Nephron progenitor cell (in vitro differentiated cells): ENCODE measurements at regions not wholly inside any gene's neighbourhood (a gene's known extent, or its start where the extent isn't known, plus 50 kb on each side); places are given as distances from the start of the nearest gene placed in this dataset.

Experiments used
- DNase-seq: peaks from one replicate; pipeline ENCODE4 v3.0.0; 2021
- H3K27ac Mint-ChIP-seq: 2 replicates; pipeline ENCODE4 v1.8.0; 2021; ENCODE audit warnings: mild to moderate bottlenecking, moderate library complexity, mixed read lengths
- H3K27me3 Mint-ChIP-seq: 2 replicates; pipeline ENCODE4 v1.8.0; 2021; ENCODE audit warnings: mild to moderate bottlenecking, low read depth, mixed read lengths; ENCODE audit not compliant: poor library complexity
- H3K36me3 Mint-ChIP-seq: 2 replicates; pipeline ENCODE4 v1.8.0; 2021; ENCODE audit warnings: low read depth, mixed read lengths
- H3K4me1 Mint-ChIP-seq: 2 replicates; pipeline ENCODE4 v1.8.0; 2021; ENCODE audit warnings: mixed read lengths
- H3K4me3 Mint-ChIP-seq: 2 replicates; pipeline ENCODE4 v1.8.0; 2021; ENCODE audit warnings: mild to moderate bottlenecking, moderate library complexity, mixed read lengths
- H3K9me3 Mint-ChIP-seq: 2 replicates; pipeline ENCODE4 v1.8.0; 2021; ENCODE audit warnings: mild to moderate bottlenecking, moderate library complexity, mixed read lengths
- TF ChIP-seq, protein P1 (sequence below): fragments of 200-600 bp; sonication (generic); IDR thresholded peaks from 2 replicates; pipeline ENCODE4 v1.5.0; 2021; ENCODE audit warnings: antibody characterized with exemption

DNA sequence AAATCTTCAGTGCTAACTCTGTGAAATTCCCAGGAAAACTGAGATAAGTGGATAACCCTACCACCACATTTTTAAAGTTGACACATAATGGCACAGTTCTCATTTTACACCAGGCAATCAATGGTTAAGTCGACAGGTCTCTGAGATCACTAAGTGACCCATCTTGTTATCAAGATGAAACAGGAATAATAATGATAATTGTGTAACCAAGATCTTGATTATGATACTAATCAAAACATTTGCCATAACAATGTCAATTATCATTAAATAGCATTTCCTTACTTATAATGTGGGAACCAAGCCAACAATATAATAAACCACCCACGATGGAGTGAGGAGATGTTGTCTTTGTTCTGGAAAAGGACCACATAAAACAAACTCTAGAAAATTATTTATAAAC lies 541.6 kb downstream of the TFAP2B start:
- Mint-ChIP-seq H3K27me3 (peaks cover 4% of the 10 kb centered on the region), H3K4me1 (no peaks in the 10 kb centered on the region), H3K9me3 (no peaks in the 10 kb centered on the region), H3K4me3 (no peak overlapping the region), H3K27ac (no peak overlapping the region), H3K36me3 (no peaks in the 10 kb centered on the region)
- TF ChIP-seq, protein P1, sequence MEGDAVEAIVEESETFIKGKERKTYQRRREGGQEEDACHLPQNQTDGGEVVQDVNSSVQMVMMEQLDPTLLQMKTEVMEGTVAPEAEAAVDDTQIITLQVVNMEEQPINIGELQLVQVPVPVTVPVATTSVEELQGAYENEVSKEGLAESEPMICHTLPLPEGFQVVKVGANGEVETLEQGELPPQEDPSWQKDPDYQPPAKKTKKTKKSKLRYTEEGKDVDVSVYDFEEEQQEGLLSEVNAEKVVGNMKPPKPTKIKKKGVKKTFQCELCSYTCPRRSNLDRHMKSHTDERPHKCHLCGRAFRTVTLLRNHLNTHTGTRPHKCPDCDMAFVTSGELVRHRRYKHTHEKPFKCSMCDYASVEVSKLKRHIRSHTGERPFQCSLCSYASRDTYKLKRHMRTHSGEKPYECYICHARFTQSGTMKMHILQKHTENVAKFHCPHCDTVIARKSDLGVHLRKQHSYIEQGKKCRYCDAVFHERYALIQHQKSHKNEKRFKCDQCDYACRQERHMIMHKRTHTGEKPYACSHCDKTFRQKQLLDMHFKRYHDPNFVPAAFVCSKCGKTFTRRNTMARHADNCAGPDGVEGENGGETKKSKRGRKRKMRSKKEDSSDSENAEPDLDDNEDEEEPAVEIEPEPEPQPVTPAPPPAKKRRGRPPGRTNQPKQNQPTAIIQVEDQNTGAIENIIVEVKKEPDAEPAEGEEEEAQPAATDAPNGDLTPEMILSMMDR, result no peak
- DNase-seq, result no peak

DNA sequence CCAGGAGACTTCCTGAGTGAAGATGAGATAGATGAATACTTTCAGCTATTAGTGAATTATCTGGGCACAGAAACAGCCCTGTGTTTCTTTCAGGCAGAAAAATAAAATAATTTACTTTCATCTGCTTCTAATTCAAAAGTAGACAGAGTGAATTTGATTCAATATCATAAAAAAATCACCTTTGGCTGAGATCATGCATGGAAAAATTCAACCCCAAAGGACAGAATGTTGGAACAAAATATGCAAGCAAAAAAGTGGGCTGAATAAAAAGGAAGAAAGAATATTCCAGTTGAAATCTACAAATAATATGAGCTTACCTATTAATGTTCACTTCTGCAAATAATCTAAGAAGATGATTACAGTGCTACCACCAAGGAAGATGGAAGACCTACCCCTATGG lies 546.9 kb downstream of the TFAP2B start:
- peaks cover 3% of the 10 kb centered on the region for H3K27me3 Mint-ChIP-seq
- no peaks in the 10 kb centered on the region for H3K36me3 Mint-ChIP-seq
- no peak overlapping the region for H3K4me3 Mint-ChIP-seq
- TF ChIP-seq, protein P1, result no peak
- H3K9me3 Mint-ChIP-seq, result no peaks in the 10 kb centered on the region
- no peak overlapping the region for H3K27ac Mint-ChIP-seq
- DNase-seq, result no peak
- no peaks in the 10 kb centered on the region for H3K4me1 Mint-ChIP-seq

DNA sequence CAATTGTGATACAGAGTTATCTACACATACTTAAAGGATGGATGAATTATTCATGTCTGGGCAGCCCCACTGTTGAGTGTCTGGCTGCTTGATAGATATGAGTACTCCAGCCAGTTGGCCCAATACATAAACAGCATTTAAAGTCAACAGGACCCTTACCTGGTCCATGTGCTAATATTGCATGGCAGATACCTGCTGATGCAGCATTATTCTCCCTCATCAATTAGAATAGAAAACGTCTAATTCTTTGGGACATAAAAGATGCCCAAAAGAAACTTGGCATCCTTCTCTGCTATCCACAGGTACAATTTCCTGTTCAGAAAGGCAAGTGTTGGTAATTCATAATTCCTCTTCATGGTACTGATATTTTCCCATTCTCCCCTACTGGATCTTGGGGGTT lies 550.8 kb downstream of the TFAP2B start:
- no peak overlapping the region for H3K27ac Mint-ChIP-seq
- peaks cover 7% of the 10 kb centered on the region for H3K27me3 Mint-ChIP-seq
- H3K4me1 Mint-ChIP-seq, result no peaks in the 10 kb centered on the region
- H3K36me3 Mint-ChIP-seq, result no peaks in the 10 kb centered on the region
- DNase-seq, result no peak
- H3K4me3 Mint-ChIP-seq, result no peak overlapping the region
- no peaks in the 10 kb centered on the region for H3K9me3 Mint-ChIP-seq
- TF ChIP-seq, protein P1, result no peak

DNA sequence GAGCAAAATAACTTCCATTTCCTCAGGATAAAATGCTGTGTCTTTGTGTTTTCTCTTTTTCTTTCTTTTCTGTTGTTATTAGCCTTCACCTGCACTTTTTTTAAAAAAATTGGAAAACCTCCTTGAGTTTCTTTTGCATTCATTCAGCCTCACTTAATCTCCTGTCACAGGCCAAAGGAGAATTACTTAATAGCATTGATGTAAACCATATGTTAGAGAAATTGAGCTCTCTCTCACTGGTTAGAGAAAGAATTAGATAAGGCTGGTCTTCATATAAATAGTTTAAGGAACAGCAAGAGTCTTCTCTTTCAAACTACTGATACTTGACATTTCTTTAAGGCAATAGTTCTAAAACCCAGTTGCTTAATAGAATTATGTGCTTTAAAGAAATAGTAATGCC lies 564.2 kb downstream of the TFAP2B start:
- Mint-ChIP-seq H3K27ac (no peak overlapping the region), H3K27me3 (peaks cover 3% of the 10 kb centered on the region), H3K4me3 (no peak overlapping the region), H3K36me3 (no peaks in the 10 kb centered on the region), H3K4me1 (peaks cover 4% of the 10 kb centered on the region), H3K9me3 (peaks cover 13% of the 10 kb centered on the region)
- TF ChIP-seq, protein P1, result no peak
- no peak for DNase-seq

DNA sequence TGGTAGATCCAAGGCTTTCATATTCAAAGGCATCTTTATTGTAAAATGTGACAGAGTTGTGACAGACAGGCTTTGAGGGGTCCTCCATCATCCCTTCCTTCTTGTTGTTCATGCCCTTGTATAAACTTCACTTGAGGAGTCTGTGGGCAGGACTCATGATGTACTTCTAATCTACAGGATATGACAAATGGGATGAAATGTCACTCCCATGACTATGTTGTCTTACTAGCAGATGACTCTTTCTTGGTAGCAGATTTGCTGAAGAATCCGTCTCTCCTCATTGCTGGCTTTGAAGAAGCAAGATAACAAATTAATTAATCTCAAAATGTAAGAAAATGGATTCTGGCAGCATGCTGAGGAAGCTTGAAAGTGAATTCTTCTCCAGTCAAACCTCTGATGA lies 566.1 kb downstream of the TFAP2B start:
- H3K4me1 Mint-ChIP-seq, result peaks cover 13% of the 10 kb centered on the region
- H3K27me3 Mint-ChIP-seq, result peaks cover 3% of the 10 kb centered on the region
- no peak overlapping the region for H3K27ac Mint-ChIP-seq
- no peaks in the 10 kb centered on the region for H3K36me3 Mint-ChIP-seq
- H3K4me3 Mint-ChIP-seq, result no peak overlapping the region
- TF ChIP-seq, protein P1, result no peak
- DNase-seq, result no peak
- peaks cover 13% of the 10 kb centered on the region for H3K9me3 Mint-ChIP-seq

DNA sequence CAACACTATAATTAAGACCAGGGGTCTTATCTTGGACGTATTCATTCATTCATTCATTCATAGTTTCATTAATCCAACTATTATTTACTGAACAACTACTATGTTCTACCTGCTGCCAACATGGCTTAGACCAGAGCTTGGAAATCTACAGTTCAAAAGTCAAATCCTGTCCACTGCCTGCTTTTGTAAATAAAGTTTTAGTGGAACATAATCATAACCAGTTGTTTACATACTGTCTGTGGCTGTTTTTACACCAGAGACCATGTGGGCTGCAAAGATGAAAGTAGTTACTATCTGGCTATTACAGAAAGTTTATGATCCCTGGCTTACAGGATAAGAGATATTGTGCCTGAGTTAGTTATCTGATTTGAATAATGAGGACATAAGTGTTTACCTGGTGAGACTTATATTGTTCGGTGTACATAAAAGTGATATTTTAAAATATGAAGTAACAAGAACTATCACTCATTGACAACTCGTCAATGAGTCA lies 567.7 kb downstream of the TFAP2B start:
- TF ChIP-seq, protein P1, result no peak
- H3K27me3 Mint-ChIP-seq, result no peaks in the 10 kb centered on the region
- no peak overlapping the region for H3K4me3 Mint-ChIP-seq
- no peaks in the 10 kb centered on the region for H3K36me3 Mint-ChIP-seq
- no peak for DNase-seq
- H3K4me1 Mint-ChIP-seq, result peaks cover 13% of the 10 kb centered on the region
- H3K9me3 Mint-ChIP-seq, result peaks cover 13% of the 10 kb centered on the region
- no peak overlapping the region for H3K27ac Mint-ChIP-seq
